ENCODE measurements at regions not wholly inside any gene's neighbourhood (a gene's known extent, or its start where the extent isn't known, plus 50 kb on each side); places are given as distances from the start of the nearest gene placed in this dataset.

- no peak overlapping the region for H3K4me3 ChIP-seq (ENCODE audit: low read depth, low read length)
- TF ChIP-seq MAX (IDR thresholded peaks at IDR 0.05; ENCODE audit: low read depth, low read length) (no peak), POLR2A (IDR thresholded peaks at IDR 0.05; ENCODE audit: extremely low read depth, insufficient read length) (no peak), CTCF (IDR thresholded peaks at IDR 0.05; ENCODE audit: low read depth, low read length) (no peak), MYC (IDR thresholded peaks at IDR 0.05; ENCODE audit: low read depth, low read length) (no peak)
- DNase-seq (ENCODE audit: low read depth), result no peak
Measured at GRCh38 chr10:89153971-89154370, 53.1 kb downstream of the CH25H start.

DNA sequence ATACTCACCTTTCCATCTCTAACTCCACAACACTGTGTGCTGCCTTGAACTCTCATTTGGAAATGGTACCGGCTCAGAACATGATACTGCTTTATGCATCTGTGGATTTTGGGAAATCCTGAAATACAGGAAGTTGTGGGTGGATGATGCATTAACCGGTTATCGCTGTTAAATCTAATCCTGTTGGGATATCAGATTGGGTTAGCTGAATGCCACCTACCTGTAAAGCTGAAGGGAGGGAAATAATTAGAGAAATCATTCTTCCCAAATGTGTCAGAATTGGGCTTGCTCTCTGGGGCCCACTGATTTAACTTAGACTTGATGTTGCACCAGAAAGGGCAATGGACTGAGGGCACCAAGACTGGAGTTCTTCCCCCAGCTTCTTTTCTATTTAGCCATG, 54.0 kb downstream of the CH25H start:
- no peak overlapping the region for H3K4me3 ChIP-seq (ENCODE audit: low read depth, low read length)
- DNase-seq (ENCODE audit: low read depth), result no peak
- no peak for TF ChIP-seq MYC (IDR thresholded peaks at IDR 0.05; ENCODE audit: low read depth, low read length)
- no peak for TF ChIP-seq POLR2A (IDR thresholded peaks at IDR 0.05; ENCODE audit: extremely low read depth, insufficient read length)
- no peak for TF ChIP-seq MAX (IDR thresholded peaks at IDR 0.05; ENCODE audit: low read depth, low read length)
- no peak for TF ChIP-seq CTCF (IDR thresholded peaks at IDR 0.05; ENCODE audit: low read depth, low read length)

- TF ChIP-seq POLR2A (IDR thresholded peaks at IDR 0.05; ENCODE audit: extremely low read depth, insufficient read length), result no peak
- no peak for TF ChIP-seq MAX (IDR thresholded peaks at IDR 0.05; ENCODE audit: low read depth, low read length)
- TF ChIP-seq CTCF (IDR thresholded peaks at IDR 0.05; ENCODE audit: low read depth, low read length), result no peak
- TF ChIP-seq MYC (IDR thresholded peaks at IDR 0.05; ENCODE audit: low read depth, low read length), result no peak
- H3K4me3 ChIP-seq (ENCODE audit: low read depth, low read length), result no peak overlapping the region
- no peak for DNase-seq (ENCODE audit: low read depth)
Measured at GRCh38 chr10:89151857-89152256, 55.3 kb downstream of the CH25H start.

DNA sequence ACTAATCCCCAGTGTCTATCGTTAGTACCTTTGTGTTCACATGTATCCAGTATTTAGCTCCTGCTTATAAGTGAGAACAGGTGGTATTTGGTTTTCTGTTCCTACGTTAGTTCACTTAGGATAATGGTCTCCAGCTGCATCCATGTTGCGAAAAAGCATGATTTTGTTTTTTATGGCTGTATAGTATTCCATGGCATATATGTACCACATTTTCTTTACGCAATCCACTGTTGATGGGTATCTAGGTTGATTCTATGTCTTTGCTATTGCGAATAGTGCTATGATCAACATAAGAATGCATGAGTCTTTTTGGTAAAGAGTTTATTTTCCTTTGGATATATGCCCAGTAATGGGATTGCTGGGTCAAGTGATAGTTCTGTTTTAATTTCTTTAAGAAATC, 59.1 kb downstream of the CH25H start:
- no peak for TF ChIP-seq CTCF (IDR thresholded peaks at IDR 0.05; ENCODE audit: low read depth, low read length)
- TF ChIP-seq MYC (IDR thresholded peaks at IDR 0.05; ENCODE audit: low read depth, low read length), result no peak
- no peak for TF ChIP-seq POLR2A (IDR thresholded peaks at IDR 0.05; ENCODE audit: extremely low read depth, insufficient read length)
- no peak for TF ChIP-seq MAX (IDR thresholded peaks at IDR 0.05; ENCODE audit: low read depth, low read length)
- DNase-seq (ENCODE audit: low read depth), result no peak
- H3K4me3 ChIP-seq (ENCODE audit: low read depth, low read length), result no peak overlapping the region

- no peak for DNase-seq (ENCODE audit: low read depth)
- no peak overlapping the region for H3K4me3 ChIP-seq (ENCODE audit: low read depth, low read length)
- TF ChIP-seq POLR2A (IDR thresholded peaks at IDR 0.05; ENCODE audit: extremely low read depth, insufficient read length) (no peak), MYC (IDR thresholded peaks at IDR 0.05; ENCODE audit: low read depth, low read length) (no peak), CTCF (IDR thresholded peaks at IDR 0.05; ENCODE audit: low read depth, low read length) (no peak), MAX (IDR thresholded peaks at IDR 0.05; ENCODE audit: low read depth, low read length) (no peak)
Measured at GRCh38 chr10:89147256-89147655, 59.9 kb downstream of the CH25H start.

- DNase-seq (ENCODE audit: low read depth), result no peak
- no peak for TF ChIP-seq CTCF (IDR thresholded peaks at IDR 0.05; ENCODE audit: low read depth, low read length)
- TF ChIP-seq MYC (IDR thresholded peaks at IDR 0.05; ENCODE audit: low read depth, low read length), result no peak
- no peak for TF ChIP-seq MAX (IDR thresholded peaks at IDR 0.05; ENCODE audit: low read depth, low read length)
- TF ChIP-seq POLR2A (IDR thresholded peaks at IDR 0.05; ENCODE audit: extremely low read depth, insufficient read length), result no peak
- H3K4me3 ChIP-seq (ENCODE audit: low read depth, low read length), result no peak overlapping the region
Measured at GRCh38 chr10:89144836-89145235, 62.3 kb downstream of the CH25H start.

Data from NB4 (cell line).